ENCODE measurements at regions not wholly inside any gene's neighbourhood (a gene's known extent, or its start where the extent isn't known, plus 50 kb on each side); places are given as distances from the start of the nearest gene placed in this dataset.

GRCh38 chr3:103381296-103382079, 946.7 kb downstream of the ZPLD1 start:
- no peak for DNase-seq

GRCh38 chr3:103385961-103386656, 951.3 kb downstream of the ZPLD1 start:
- no peak for DNase-seq

- DNase-seq: no peak
Observed at GRCh38 chr3:103388214-103388613, 953.4 kb downstream of the ZPLD1 start.

- no peak for DNase-seq
Observed at GRCh38 chr3:103389356-103389755, 954.5 kb downstream of the ZPLD1 start.

GRCh38 chr3:103393395-103394186, 958.8 kb downstream of the ZPLD1 start:
- no peak for DNase-seq

- DNase-seq: no peak
Observed at GRCh38 chr3:103403191-103403590, 968.4 kb downstream of the ZPLD1 start.

GRCh38 chr3:103406320-103406850, 971.6 kb downstream of the ZPLD1 start:
- peak; percentile 49 for DNase-seq

- no peak for DNase-seq
Observed at GRCh38 chr3:103410231-103410630, 975.4 kb downstream of the ZPLD1 start.

- DNase-seq: no peak
Observed at GRCh38 chr3:103421460-103421859, 986.6 kb downstream of the ZPLD1 start.

GRCh38 chr3:103437883-103438282, 1003.1 kb downstream of the ZPLD1 start:
- no peak for DNase-seq

- no peak for DNase-seq
Observed at GRCh38 chr3:103440539-103441203, 1005.9 kb downstream of the ZPLD1 start.

- no peak for DNase-seq
Observed at GRCh38 chr3:103446953-103447629, 1012.3 kb downstream of the ZPLD1 start.

GRCh38 chr3:103453152-103453551, 1018.3 kb downstream of the ZPLD1 start:
- DNase-seq: no peak

GRCh38 chr3:103459815-103460214, 1025.0 kb downstream of the ZPLD1 start:
- DNase-seq: no peak

GRCh38 chr3:103470498-103470897, 1035.7 kb downstream of the ZPLD1 start:
- no peak for DNase-seq

GRCh38 chr3:103494011-103494410, 1059.2 kb downstream of the ZPLD1 start:
- DNase-seq: no peak

GRCh38 chr3:103494512-103494911, 1059.7 kb downstream of the ZPLD1 start:
- DNase-seq: no peak

GRCh38 chr3:103495186-103495585, 1060.4 kb downstream of the ZPLD1 start:
- no peak for DNase-seq

- DNase-seq: no peak
Observed at GRCh38 chr3:103499132-103499900, 1064.5 kb downstream of the ZPLD1 start.

- DNase-seq: no peak
Observed at GRCh38 chr3:103499967-103500366, 1065.2 kb downstream of the ZPLD1 start.

GRCh38 chr3:103510760-103511159, 1075.9 kb downstream of the ZPLD1 start:
- no peak for DNase-seq

Measured in NCI-H1436 (cell line).